NOMO-1 (cell line): ENCODE measurements at regions not wholly inside any gene's neighbourhood (a gene's known extent, or its start where the extent isn't known, plus 50 kb on each side); places are given as distances from the start of the nearest gene placed in this dataset.
"Not testable (repeated sequence)": the region's sequence is repeated elsewhere in the genome, so short reads cannot be mapped to it uniquely, and the experiment has no call there.

Experiments used
- DNase-seq, 2 experiments: peaks; one replicate each; lab custom pipeline; 2025; ENCODE audit not compliant: unreplicated experiment in 2 of 2; lab: John Stamatoyannopoulos, UW

- no peak for DNase-seq
Observed at GRCh38 chr6:141884850-141885249, 247.9 kb upstream of the GJE1 start.

GRCh38 chr6:141878686-141879085 lies 254.0 kb upstream of the GJE1 start:
- DNase-seq, result no peak

GRCh38 chr6:141877275-141877983 lies 255.3 kb upstream of the GJE1 start:
- DNase-seq, result no peak

- peak; percentile 64 to 81 for DNase-seq
Observed at GRCh38 chr6:141874930-141875602, 257.7 kb upstream of the GJE1 start.

GRCh38 chr6:141869509-141869908 lies 263.2 kb upstream of the GJE1 start:
- DNase-seq, result not testable (repeated sequence)

- no peak for DNase-seq
Observed at GRCh38 chr6:141867767-141868166, 265.0 kb upstream of the GJE1 start.

- no peak for DNase-seq
Observed at GRCh38 chr6:141866731-141867497, 265.8 kb upstream of the GJE1 start.

GRCh38 chr6:141851063-141851462 lies 281.7 kb upstream of the GJE1 start:
- DNase-seq, result no peak

- DNase-seq, result no peak
Observed at GRCh38 chr6:141848029-141848890, 284.5 kb upstream of the GJE1 start.

- no peak for DNase-seq
Observed at GRCh38 chr6:141846639-141847038, 286.1 kb upstream of the GJE1 start.

- no peak for DNase-seq
Observed at GRCh38 chr6:141843178-141843834, 289.4 kb upstream of the GJE1 start.

GRCh38 chr6:141833001-141833655 lies 299.6 kb upstream of the GJE1 start:
- DNase-seq, result no peak

- DNase-seq, result no peak
Observed at GRCh38 chr6:141830530-141830929, 302.2 kb upstream of the GJE1 start.

- DNase-seq, result no peak
Observed at GRCh38 chr6:141829566-141830360, 303.0 kb upstream of the GJE1 start.

GRCh38 chr6:141824350-141824749 lies 308.4 kb upstream of the GJE1 start:
- DNase-seq, result no peak

- not testable (repeated sequence) for DNase-seq
Observed at GRCh38 chr6:141815039-141815438, 317.7 kb upstream of the GJE1 start.

GRCh38 chr6:141809901-141810300 lies 322.8 kb upstream of the GJE1 start:
- no peak for DNase-seq

- no peak for DNase-seq
Observed at GRCh38 chr6:141808662-141809061, 324.1 kb upstream of the GJE1 start.

- DNase-seq, result not testable (repeated sequence)
Observed at GRCh38 chr6:141800973-141801372, 331.8 kb upstream of the GJE1 start.
